HG03175 (cell line): ENCODE measurements at regions not wholly inside any gene's neighbourhood (a gene's known extent, or its start where the extent isn't known, plus 50 kb on each side); places are given as distances from the start of the nearest gene placed in this dataset.

Experiments
- ATAC-seq: cut with Tn5 transposase; IDR thresholded peaks from one replicate; pipeline ENCODE4 v1.9.1; 2021; ENCODE audit warnings: mild to moderate bottlenecking, moderate library complexity; ENCODE audit not compliant: unreplicated experiment

- no peak for ATAC-seq
These were observed 53.5 kb downstream of the ZNF608 start for GRCh38 chr5:124692950-124693349.

GRCh38 chr5:124692324-124692723, 54.1 kb downstream of the ZNF608 start:
- no peak for ATAC-seq

GRCh38 chr5:124689653-124690052, 56.8 kb downstream of the ZNF608 start:
- no peak for ATAC-seq

GRCh38 chr5:124686239-124687004, 60.0 kb downstream of the ZNF608 start:
- no peak for ATAC-seq

GRCh38 chr5:124685404-124685930, 61.0 kb downstream of the ZNF608 start:
- ATAC-seq: no peak

- no peak for ATAC-seq
These were observed 62.4 kb downstream of the ZNF608 start for GRCh38 chr5:124683917-124684555.

- no peak for ATAC-seq
These were observed 66.8 kb downstream of the ZNF608 start for GRCh38 chr5:124679578-124680199.

GRCh38 chr5:124678922-124679519, 67.4 kb downstream of the ZNF608 start:
- ATAC-seq: no peak

- ATAC-seq: no peak
These were observed 68.0 kb downstream of the ZNF608 start for GRCh38 chr5:124678468-124678867.

- ATAC-seq: no peak
These were observed 68.8 kb downstream of the ZNF608 start for GRCh38 chr5:124677374-124678351.

GRCh38 chr5:124675931-124676846, 70.2 kb downstream of the ZNF608 start:
- ATAC-seq: no peak

- ATAC-seq: no peak
These were observed 75.2 kb downstream of the ZNF608 start for GRCh38 chr5:124671193-124671592.

GRCh38 chr5:124670722-124671184, 75.7 kb downstream of the ZNF608 start:
- no peak for ATAC-seq

- ATAC-seq: no peak
These were observed 76.3 kb downstream of the ZNF608 start for GRCh38 chr5:124669956-124670721.

- no peak for ATAC-seq
These were observed 77.2 kb downstream of the ZNF608 start for GRCh38 chr5:124669300-124669648.

GRCh38 chr5:124668353-124669299, 77.8 kb downstream of the ZNF608 start:
- no peak for ATAC-seq

GRCh38 chr5:124665625-124666024, 80.8 kb downstream of the ZNF608 start:
- ATAC-seq: no peak
